Fibroblast of skin of right quadriceps (primary cell): ENCODE measurements at regions not wholly inside any gene's neighbourhood (a gene's known extent, or its start where the extent isn't known, plus 50 kb on each side); places are given as distances from the start of the nearest gene placed in this dataset.

Source experiments
- DNase-seq: peaks from one replicate; pipeline ENCODE4 v3.0.0-alpha.2; 2013

DNA sequence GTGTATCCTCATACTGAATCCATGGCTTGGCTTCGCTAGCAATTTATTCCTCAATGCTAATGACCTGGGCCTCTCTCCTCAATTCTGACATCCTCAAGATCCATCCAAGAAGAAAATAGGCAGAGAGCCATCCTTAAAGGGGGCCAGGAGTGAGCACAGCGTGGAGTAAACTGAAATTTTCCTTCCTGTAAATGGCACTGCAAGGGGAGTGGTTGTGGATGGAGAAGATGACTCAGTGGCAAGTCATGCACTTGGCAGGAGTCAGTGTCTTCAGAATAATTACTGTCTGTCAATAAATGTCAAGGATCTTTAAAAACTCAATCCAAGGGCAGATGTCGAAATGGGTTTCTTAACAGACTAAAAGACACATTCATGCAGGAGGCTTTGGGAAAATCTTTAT, 88.0 kb upstream of the TMEM132C start:
- DNase-seq: no peak

DNA sequence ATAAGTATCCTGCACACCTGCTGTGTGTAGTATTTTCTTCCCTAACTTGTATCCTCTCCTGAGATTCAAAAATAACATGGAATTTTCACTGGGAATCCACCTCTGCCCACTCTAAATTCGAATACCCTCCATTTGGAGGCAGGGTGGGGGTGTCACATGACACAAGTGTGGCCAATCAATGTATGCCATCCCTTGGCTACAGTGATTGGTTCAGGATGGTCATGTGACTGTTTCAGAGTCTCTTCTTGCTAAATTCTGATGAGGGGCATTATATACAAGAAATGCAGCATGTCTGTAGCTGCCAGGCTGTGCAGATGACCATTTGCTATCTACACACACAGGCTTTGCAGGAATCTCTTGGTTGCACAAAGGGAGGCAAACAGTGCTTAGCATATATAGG, 86.8 kb upstream of the TMEM132C start:
- DNase-seq: no peak

DNA sequence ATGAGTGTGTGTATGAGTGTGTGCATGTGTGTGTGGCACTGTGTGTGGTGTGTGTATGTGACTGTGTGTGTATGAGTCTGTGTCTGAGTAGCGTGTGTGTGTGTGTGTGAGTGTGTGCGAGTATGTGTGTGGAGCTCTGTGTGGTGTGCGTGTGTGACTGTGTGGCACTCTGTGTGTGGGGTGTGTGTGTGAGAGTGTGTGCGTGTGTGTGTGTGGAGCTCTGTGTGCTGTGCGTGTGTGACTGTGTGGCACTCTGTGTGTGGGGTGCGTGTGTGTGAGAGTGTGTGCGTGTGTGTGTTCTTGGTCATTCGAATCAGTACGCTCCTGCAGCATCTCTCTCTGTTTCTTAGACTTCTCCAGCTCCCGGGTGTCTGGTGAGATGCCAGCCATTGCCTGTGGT, 76.9 kb upstream of the TMEM132C start:
- DNase-seq: no peak

DNA sequence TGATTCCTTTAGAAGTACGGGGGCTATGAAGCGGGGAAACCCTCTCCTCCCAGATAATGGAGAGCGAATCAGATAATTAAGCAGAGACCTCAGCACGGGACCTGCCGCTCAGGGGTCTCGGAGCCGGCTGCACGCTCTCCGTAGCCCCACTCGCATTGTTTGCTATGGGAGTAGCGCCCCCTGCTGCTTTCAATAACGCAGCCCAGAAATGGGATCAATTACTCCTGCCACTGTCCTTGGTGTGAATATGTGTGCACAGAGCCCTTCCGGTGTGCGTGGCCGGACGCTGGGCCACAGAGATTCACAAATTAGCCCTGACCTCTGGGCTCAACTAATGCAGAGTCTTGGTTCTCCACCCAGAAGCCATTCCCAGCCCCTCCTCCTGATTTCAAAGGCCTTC, 76.4 kb upstream of the TMEM132C start:
- DNase-seq: no peak

DNA sequence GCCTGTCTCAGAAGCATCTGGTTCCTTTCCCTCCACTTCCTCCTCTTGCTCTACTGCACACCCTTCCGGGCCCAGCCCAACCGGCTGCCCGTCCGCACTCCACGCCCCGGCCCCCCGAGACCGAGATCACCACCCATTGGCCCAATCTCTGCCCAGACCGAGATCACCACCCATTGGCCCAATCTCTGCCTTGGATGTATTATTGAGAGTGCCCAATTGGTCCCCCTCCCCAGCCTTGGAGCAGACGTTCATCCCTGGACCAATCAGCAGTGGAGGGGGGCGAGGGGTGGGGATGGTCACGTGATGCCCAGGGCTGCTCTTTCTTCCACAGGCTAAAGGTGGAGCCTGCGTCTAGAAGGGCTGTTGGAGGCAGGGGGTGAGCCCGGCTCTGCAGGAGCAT, 75.6 kb upstream of the TMEM132C start:
- no peak for DNase-seq

DNA sequence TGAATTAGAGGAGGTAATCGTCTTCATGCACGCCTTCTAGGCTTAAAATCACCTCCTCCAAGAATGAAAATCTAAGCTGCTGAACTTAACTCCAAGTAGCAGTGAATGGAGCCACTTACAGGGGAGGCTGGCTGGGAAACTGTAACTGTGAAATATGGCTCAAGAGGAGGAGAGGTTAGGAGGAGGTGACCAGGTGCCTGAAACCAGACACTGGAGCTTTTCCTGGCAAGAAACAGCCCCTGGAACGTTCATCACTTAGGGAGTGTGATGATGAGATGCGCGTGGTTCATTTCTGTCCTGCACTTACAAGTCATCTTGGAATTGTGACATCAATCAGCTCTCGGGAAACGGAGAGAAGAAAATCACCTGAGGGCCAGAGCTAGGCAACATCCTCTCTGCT, 62.3 kb upstream of the TMEM132C start:
- no peak for DNase-seq

DNA sequence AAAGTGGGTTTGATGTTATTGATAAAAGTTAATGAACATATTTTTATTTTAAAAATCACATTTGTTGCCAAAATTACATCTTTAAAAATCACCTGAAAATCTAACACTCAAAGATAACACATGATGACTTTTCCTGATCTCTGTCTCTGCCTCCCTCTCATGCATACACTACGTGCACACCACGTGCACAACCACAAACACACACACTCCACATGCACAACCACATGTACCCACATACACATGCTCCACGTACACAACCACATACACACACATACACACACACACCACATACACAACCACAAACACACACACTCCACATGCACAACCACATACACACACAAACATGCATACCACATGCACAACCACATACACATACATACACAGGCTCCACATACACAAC, 61.8 kb upstream of the TMEM132C start:
- no peak for DNase-seq

DNA sequence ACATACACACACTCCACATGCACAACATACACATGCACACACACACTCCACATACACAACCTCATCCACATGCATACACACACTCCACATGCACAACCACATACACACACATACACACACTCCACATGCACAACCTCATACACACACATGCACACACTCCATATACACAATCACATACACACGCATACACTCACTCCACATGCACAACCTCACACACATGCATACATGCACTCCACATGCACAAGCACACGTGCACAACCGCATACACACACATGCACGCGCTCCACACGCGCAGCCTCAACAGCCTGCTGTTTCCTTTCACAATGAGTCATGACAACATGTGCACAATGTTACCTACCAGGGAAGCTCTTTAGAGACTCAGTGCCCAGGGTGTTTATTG, 61.2 kb upstream of the TMEM132C start:
- DNase-seq: no peak
